GM18907 (cell line): ENCODE measurements at regions not wholly inside any gene's neighbourhood (a gene's known extent, or its start where the extent isn't known, plus 50 kb on each side); places are given as distances from the start of the nearest gene placed in this dataset.
A peak's percentile ranks its signal among the peaks of the same experiment; 100 is the strongest.
"Not testable (repeated sequence)": the region's sequence is repeated elsewhere in the genome, so short reads cannot be mapped to it uniquely, and the experiment has no call there.

Experiments used
- ATAC-seq: cut with Tn5 transposase; IDR thresholded peaks from one replicate; pipeline ENCODE4 v1.9.1; 2021; ENCODE audit warnings: mild to moderate bottlenecking, moderate library complexity; ENCODE audit not compliant: unreplicated experiment

GRCh38 chr4:138591808-138592207 is 349.7 kb upstream of the SLC7A11 start:
- no peak for ATAC-seq

- ATAC-seq, result no peak
These were observed 346.4 kb upstream of the SLC7A11 start for GRCh38 chr4:138588501-138588900.

GRCh38 chr4:138579146-138579545 is 337.0 kb upstream of the SLC7A11 start:
- ATAC-seq, result no peak

GRCh38 chr4:138577826-138578225 is 335.7 kb upstream of the SLC7A11 start:
- ATAC-seq, result not testable (repeated sequence)

GRCh38 chr4:138577145-138577544 is 335.0 kb upstream of the SLC7A11 start:
- no peak for ATAC-seq

- ATAC-seq, result no peak
These were observed 334.5 kb upstream of the SLC7A11 start for GRCh38 chr4:138576684-138577083.

- ATAC-seq, result no peak
These were observed 331.1 kb upstream of the SLC7A11 start for GRCh38 chr4:138573246-138573645.

- ATAC-seq, result no peak
These were observed 329.9 kb upstream of the SLC7A11 start for GRCh38 chr4:138572007-138572406.

- no peak for ATAC-seq
These were observed 325.5 kb upstream of the SLC7A11 start for GRCh38 chr4:138567696-138568095.

GRCh38 chr4:138565576-138565975 is 323.4 kb upstream of the SLC7A11 start:
- no peak for ATAC-seq

GRCh38 chr4:138562544-138562991 is 320.4 kb upstream of the SLC7A11 start:
- peak; percentile 82 for ATAC-seq

GRCh38 chr4:138561906-138562305 is 319.8 kb upstream of the SLC7A11 start:
- ATAC-seq, result no peak

- no peak for ATAC-seq
These were observed 319.2 kb upstream of the SLC7A11 start for GRCh38 chr4:138561276-138561880.

- no peak for ATAC-seq
These were observed 318.3 kb upstream of the SLC7A11 start for GRCh38 chr4:138560448-138560847.

- no peak for ATAC-seq
These were observed 316.7 kb upstream of the SLC7A11 start for GRCh38 chr4:138558886-138559285.

- peak; percentile 98 for ATAC-seq
These were observed 313.4 kb upstream of the SLC7A11 start for GRCh38 chr4:138555584-138555983.

- ATAC-seq, result peak; percentile 11
These were observed 313.0 kb upstream of the SLC7A11 start for GRCh38 chr4:138555108-138555507.

GRCh38 chr4:138553001-138553845 is 311.1 kb upstream of the SLC7A11 start:
- no peak for ATAC-seq

- ATAC-seq, result no peak
These were observed 300.1 kb upstream of the SLC7A11 start for GRCh38 chr4:138542191-138542776.

- no peak for ATAC-seq
These were observed 298.1 kb upstream of the SLC7A11 start for GRCh38 chr4:138540056-138540800.

GRCh38 chr4:138538743-138539142 is 296.6 kb upstream of the SLC7A11 start:
- ATAC-seq, result no peak
